Panc1 (cell line): ENCODE measurements at regions not wholly inside any gene's neighbourhood (a gene's known extent, or its start where the extent isn't known, plus 50 kb on each side); places are given as distances from the start of the nearest gene placed in this dataset.

Experiments
- ATAC-seq: fragments of 200-7000 bp; cut with Tn5 transposase; 2 replicates; pipeline ENCODE4 v1.9.1; 2020; ENCODE audit warnings: mild to moderate bottlenecking, moderate library complexity
- BruUV-seq: library from RNA; stranded (reverse); fragments of 400-500 nt; replicated peaks from 2 replicates; lab custom pipeline; 2021; lab: Mats Ljungman, UMichigan
- CTCF ChIA-PET: fragments of 300-600 bp; sonication (Branson Sonifier 250); formaldehyde crosslinking; loops from one replicate; lab custom pipeline; 2022; ENCODE audit warnings: antibody characterized with exemption; lab: Charles Lee
- POLR2A ChIA-PET: fragments of 300-600 bp; sonication (Branson Sonifier 250); formaldehyde crosslinking; loops from one replicate; lab custom pipeline; 2022; ENCODE audit warnings: antibody characterized with exemption; lab: Charles Lee
- DNase-seq: peaks from one replicate; pipeline ENCODE4 v3.0.0-alpha.2; 2010; ENCODE audit warnings: low read depth, low spot score
- H3K27ac ChIP-seq: 2 replicates; pipeline ENCODE4 v1.5.1; 2011; ENCODE audit warnings: mild to moderate bottlenecking, low read length, inconsistent platforms
- H3K27me3 ChIP-seq: fragments of 200-500 bp; sonication (Bioruptor generic); 2 replicates; pipeline ENCODE4 v1.6.0; 2014; ENCODE audit warnings: low read length, inconsistent platforms; ENCODE audit not compliant: control insufficient read depth, insufficient read depth
- H3K36me3 ChIP-seq: fragments of 200-500 bp; sonication (Bioruptor generic); 2 replicates; pipeline ENCODE4 v1.5.1; 2014; ENCODE audit warnings: inconsistent platforms, mild to moderate bottlenecking, low read length, moderate library complexity; ENCODE audit not compliant: control insufficient read depth, insufficient read depth
- H3K4me1 ChIP-seq: 2 replicates; pipeline ENCODE4 v1.5.1; 2011; ENCODE audit warnings: inconsistent platforms, mild to moderate bottlenecking, low read length, moderate library complexity; ENCODE audit not compliant: control insufficient read depth, insufficient read depth
- H3K4me3 ChIP-seq, 2 experiments: 2 replicates each; pipeline ENCODE4 v1.5.1; 2011 to 2012; ENCODE audit warnings: low read depth in 2 of 2, low read length in 2 of 2, mild to moderate bottlenecking in 2 of 2, inconsistent platforms in 1 of 2, moderate library complexity in 1 of 2
- H3K9me3 ChIP-seq: fragments of 200-500 bp; sonication (Bioruptor generic); 2 replicates; pipeline ENCODE4 v1.5.1; 2014; ENCODE audit warnings: low read depth, mild to moderate bottlenecking, inconsistent platforms, low read length, moderate library complexity; ENCODE audit not compliant: control insufficient read depth, insufficient read depth
- CTCF ChIP-seq: fragments of 450-650 bp; IDR thresholded peaks from 2 replicates; pipeline ENCODE4 v1.5.1; 2017; ENCODE audit warnings: mild to moderate bottlenecking
- POLR2AphosphoS5 ChIP-seq: IDR thresholded peaks from 2 replicates; pipeline ENCODE4 v1.6.1; 2012; ENCODE audit warnings: mild to moderate bottlenecking, low read depth, low read length, moderate library complexity
- REST ChIP-seq, 2 experiments: IDR thresholded peaks; 2 replicates each; pipeline ENCODE4 v1.6.1; 2011 to 2012; ENCODE audit warnings: low read depth in 2 of 2, control low read depth in 1 of 2, low read length in 1 of 2, mild to moderate bottlenecking in 1 of 2, moderate library complexity in 1 of 2; ENCODE audit not compliant: insufficient read depth in 1 of 2
- SIN3A ChIP-seq: IDR thresholded peaks from 2 replicates; pipeline ENCODE4 v1.6.1; 2012; ENCODE audit warnings: low read depth, mild to moderate bottlenecking, low read length, moderate library complexity, borderline replicate concordance; ENCODE audit not compliant: insufficient read depth
- TCF7L2 ChIP-seq: IDR thresholded peaks from 2 replicates; pipeline ENCODE4 v1.6.1; 2011; ENCODE audit warnings: mild to moderate bottlenecking, low read depth, low read length, inconsistent platforms
- in situ Hi-C: cut with HindIII; loops from 2 replicates; pipeline ENCODE4 v1.10.0; 2016; ENCODE audit warnings: low sequenced_read_pairs, low pct_unique_long_range_greater_than_20kb
- intact Hi-C: fragments of 100-400 bp; cut with micrococcal nuclease; formaldehyde crosslinking; loops from one replicate; pipeline ENCODE4 v1.10.0; 2022; ENCODE audit not compliant: unreplicated experiment

- intact Hi-C loops (loop anchor here (10.0 kb wide), 1 partner anchor 97 kb away; no protein-coding TSS in a partner anchor), in situ Hi-C loops (no loop called here)
- H3K4me1 ChIP-seq: peaks cover 85% of the 10 kb centered on the region
- ChIA-PET CTCF (interaction anchor here (1.1 kb wide), 1 partner anchor 101 kb away, joined by 3 read pairs; no protein-coding TSS in a partner anchor), POLR2A (no interaction called here)
- H3K36me3 ChIP-seq: no peaks in the 10 kb centered on the region
- BruUV-seq: no TSS peak
- H3K4me3 ChIP-seq: no peak overlapping the region
- H3K27ac ChIP-seq: peak overlapping the region; percentile 95
- DNase-seq: no peak
- no peak for ATAC-seq
- TF ChIP-seq SIN3A (no peak), TCF7L2 (no peak), POLR2AphosphoS5 (no peak), REST (IDR thresholded peaks at IDR 0.05; ENCODE audit: insufficient read depth in 1 of 2, low read depth in 2 of 2, low read length in 1 of 2) (no peak), CTCF (no peak)
- no peaks in the 10 kb centered on the region; the same call in 1 of the 2 replicates for H3K9me3 ChIP-seq
- H3K27me3 ChIP-seq: no peaks in the 10 kb centered on the region
These were observed 115.1 kb upstream of the MTAP start for GRCh38 chr9:21687351-21687750.

GRCh38 chr9:21688108-21689102, 114.0 kb upstream of the MTAP start:
- BruUV-seq: no TSS peak
- ATAC-seq (peak; percentile 31), DNase-seq (peak; percentile 75)
- Histone ChIP-seq H3K36me3 (no peaks in the 10 kb centered on the region), H3K9me3 (no peaks in the 10 kb centered on the region; the same call in 1 of the 2 replicates), H3K27ac (peak overlapping the region; percentile 95), H3K27me3 (no peaks in the 10 kb centered on the region), H3K4me1 (peaks cover 76% of the 10 kb centered on the region), H3K4me3 (peak overlapping the region; percentile 29 to 36)
- in situ Hi-C loops (no loop called here), intact Hi-C loops (loop anchor here (10.0 kb wide), 1 partner anchor 96 kb away; no protein-coding TSS in a partner anchor)
- no peak for TF ChIP-seq TCF7L2
- TF ChIP-seq POLR2AphosphoS5: peak; percentile 40; the same call in 1 of the 2 replicates
- CTCF ChIA-PET: no interaction called here
- POLR2A ChIA-PET: interaction anchor here (0.6 to 1.3 kb wide), 2 partner anchors 11 to 106 kb away, joined by 3 to 6 read pairs; no protein-coding TSS in a partner anchor
